ENCODE measurements at regions not wholly inside any gene's neighbourhood (a gene's known extent, or its start where the extent isn't known, plus 50 kb on each side); places are given as distances from the start of the nearest gene placed in this dataset.

DNA sequence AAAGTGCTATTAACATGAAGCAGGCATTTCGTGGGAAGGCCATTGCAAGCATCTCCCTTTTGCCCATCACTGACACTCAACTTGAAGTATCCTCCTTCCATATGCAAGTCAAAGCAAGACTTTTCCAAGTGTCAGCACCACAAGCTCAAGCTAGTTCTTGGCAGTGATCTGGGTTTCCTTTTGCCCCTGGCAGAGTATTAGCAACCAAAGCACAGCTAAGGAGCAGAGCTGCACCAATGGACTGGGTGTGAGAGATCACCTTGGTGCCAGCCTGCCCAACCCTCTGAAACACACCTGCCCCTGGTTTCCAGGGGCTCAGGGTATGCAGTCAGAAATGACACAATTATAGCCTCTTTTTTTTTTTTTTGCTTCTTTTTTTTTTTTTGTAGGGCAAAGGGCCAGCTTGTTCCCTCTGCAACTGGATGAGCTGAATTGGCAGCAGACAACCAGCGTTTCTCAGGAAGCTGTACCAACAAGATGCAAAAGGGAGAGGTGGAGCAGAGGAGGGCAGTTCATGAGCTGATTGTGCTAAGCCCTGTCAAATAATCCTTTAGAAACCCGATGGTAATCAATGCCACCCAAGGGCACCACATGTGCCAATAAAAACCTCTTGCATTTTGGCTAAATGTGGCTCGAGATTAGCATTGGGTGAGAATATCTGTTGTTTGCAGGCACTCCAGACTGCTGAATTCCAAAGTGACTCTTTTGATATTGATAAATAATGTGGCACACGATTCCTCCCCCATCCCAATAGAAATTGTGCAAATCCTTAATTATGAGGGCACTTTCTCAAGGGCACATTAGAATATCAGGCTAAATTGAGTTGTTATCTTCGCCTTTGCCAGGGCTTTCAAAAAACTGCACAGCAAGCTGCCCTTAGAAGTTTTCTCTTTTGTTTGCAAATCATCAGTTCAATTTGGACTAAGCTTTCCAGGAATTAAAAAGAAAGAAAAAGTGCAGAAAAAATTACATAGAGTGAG, 192.4 kb downstream of the GAS1 start:
- TF ChIP-seq, protein P1, sequence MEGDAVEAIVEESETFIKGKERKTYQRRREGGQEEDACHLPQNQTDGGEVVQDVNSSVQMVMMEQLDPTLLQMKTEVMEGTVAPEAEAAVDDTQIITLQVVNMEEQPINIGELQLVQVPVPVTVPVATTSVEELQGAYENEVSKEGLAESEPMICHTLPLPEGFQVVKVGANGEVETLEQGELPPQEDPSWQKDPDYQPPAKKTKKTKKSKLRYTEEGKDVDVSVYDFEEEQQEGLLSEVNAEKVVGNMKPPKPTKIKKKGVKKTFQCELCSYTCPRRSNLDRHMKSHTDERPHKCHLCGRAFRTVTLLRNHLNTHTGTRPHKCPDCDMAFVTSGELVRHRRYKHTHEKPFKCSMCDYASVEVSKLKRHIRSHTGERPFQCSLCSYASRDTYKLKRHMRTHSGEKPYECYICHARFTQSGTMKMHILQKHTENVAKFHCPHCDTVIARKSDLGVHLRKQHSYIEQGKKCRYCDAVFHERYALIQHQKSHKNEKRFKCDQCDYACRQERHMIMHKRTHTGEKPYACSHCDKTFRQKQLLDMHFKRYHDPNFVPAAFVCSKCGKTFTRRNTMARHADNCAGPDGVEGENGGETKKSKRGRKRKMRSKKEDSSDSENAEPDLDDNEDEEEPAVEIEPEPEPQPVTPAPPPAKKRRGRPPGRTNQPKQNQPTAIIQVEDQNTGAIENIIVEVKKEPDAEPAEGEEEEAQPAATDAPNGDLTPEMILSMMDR (IDR thresholded peaks at IDR 0.05; ENCODE audit: insufficient read depth, low read depth, low read length, missing control alignments) = no peak
- H3K4me3 ChIP-seq (ENCODE audit: low read length) = no peak overlapping the region
- peak; percentile 81 for DNase-seq (ENCODE audit: low read depth)

DNA sequence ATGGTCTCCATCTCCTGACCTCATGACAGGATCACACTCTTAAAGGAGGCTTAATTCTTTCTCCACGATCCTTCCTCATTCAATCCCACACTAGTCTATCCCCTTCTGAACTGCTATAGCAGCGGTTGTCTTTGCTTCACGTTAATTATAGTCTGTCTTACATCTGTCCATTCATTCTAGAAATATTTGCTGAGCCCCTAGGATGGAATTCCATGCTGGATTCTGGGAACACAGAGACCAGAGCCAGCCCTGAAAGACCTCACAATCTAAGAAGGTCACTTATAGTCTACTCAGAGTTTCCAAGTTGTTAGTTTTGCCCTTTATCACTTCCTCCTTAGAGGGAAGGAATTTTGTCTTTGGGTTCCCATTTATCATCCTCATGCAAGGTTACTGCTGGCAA, 193.5 kb downstream of the GAS1 start:
- DNase-seq (ENCODE audit: low read depth) = no peak
- TF ChIP-seq, protein P1 (IDR thresholded peaks at IDR 0.05; ENCODE audit: insufficient read depth, low read depth, low read length, missing control alignments) = no peak
- no peak overlapping the region for H3K4me3 ChIP-seq (ENCODE audit: low read length)

DNA sequence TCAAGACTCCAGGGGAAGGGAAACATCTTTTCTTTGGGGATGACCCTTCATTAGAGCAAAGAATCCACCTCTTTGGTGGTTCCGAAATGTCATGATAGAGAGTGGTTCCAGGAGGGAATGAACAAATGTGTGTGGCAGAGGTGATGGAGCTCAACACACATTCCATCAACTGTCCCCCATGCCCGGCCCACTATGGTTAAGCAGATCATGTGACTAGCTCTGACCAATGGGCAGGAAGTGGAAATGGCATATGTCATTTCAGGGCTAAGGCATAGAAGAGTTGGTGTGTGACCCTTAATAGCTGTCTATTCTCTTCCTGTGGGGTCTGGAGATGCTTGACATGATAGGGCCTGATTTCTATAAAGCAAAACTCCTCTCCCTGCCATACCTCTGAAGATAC, 194.6 kb downstream of the GAS1 start:
- H3K4me3 ChIP-seq (ENCODE audit: low read length) = no peak overlapping the region
- no peak for DNase-seq (ENCODE audit: low read depth)
- TF ChIP-seq, protein P1 (IDR thresholded peaks at IDR 0.05; ENCODE audit: insufficient read depth, low read depth, low read length, missing control alignments) = no peak

DNA sequence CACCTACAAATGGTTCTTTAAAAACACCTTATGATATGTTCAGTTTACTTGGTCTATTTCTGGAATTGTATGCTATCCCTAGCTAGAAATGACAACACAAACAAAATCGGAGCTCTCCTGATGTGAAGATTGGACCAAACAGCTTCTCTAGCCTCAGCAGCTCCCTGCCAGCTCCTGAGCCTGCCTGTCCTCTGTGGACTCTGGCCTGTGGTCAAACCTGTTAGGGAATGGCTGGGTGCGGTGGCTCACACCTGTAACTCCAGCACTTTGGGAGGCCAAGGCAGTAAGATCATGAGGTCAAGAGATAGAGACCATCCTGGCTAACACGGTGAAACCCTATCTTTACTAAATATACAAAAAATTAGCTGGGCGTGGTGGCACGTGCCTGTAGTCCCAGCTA, 195.3 kb downstream of the GAS1 start:
- no peak for DNase-seq (ENCODE audit: low read depth)

DNA sequence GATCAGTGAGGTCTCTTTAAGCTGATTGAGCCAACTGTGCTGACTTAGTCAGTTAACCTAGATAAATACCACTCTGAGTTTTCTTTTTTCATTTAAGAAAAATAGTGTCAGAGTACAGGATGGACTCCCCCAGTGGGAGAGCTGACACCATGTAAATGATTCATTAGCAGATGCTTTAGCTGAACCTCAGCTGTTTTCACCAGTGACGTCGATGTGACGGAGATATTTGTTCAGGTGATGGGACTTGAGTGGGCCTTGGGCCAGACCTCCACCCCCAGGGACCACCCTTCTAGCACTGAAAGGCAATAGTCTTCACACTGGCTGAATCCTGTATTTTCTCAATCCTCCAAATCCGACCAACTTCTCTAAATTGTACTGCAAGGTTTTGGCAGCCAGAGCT, 196.1 kb downstream of the GAS1 start:
- H3K4me3 ChIP-seq (ENCODE audit: low read length) = no peak overlapping the region
- DNase-seq (ENCODE audit: low read depth) = no peak
- TF ChIP-seq, protein P1 (IDR thresholded peaks at IDR 0.05; ENCODE audit: insufficient read depth, low read depth, low read length, missing control alignments) = no peak

More for the DNA sequence above, 195.3 kb downstream of the GAS1 start:
- TF ChIP-seq, protein P1 (IDR thresholded peaks at IDR 0.05; ENCODE audit: insufficient read depth, low read depth, low read length, missing control alignments) = no peak
- no peak overlapping the region for H3K4me3 ChIP-seq (ENCODE audit: low read length)

DNA sequence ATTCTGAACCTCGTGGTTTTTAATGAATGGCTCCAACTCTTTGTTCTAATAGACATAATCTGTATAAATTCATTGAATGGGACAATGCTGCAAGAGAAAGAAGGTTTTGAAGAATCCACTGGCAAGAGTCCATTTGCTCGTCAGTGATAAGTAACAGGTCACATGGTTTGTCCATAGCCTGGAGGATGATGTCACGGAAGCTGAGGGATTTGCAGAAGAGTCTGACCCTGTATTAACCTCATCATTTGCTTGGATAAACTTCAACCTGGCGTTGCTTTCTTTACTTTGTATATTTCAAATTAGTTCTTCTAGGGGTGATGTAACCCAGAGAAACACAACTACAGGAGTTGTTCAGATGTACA, 197.4 kb downstream of the GAS1 start:
- no peak for DNase-seq (ENCODE audit: low read depth)
- no peak overlapping the region for H3K4me3 ChIP-seq (ENCODE audit: low read length)
- TF ChIP-seq, protein P1 (IDR thresholded peaks at IDR 0.05; ENCODE audit: insufficient read depth, low read depth, low read length, missing control alignments) = no peak

Measured in epithelial cell of esophagus (primary cell).